ENCODE measurements at regions not wholly inside any gene's neighbourhood (a gene's known extent, or its start where the extent isn't known, plus 50 kb on each side); places are given as distances from the start of the nearest gene placed in this dataset.
"Not testable (repeated sequence)": the region's sequence is repeated elsewhere in the genome, so short reads cannot be mapped to it uniquely, and the experiment has no call there.

DNA sequence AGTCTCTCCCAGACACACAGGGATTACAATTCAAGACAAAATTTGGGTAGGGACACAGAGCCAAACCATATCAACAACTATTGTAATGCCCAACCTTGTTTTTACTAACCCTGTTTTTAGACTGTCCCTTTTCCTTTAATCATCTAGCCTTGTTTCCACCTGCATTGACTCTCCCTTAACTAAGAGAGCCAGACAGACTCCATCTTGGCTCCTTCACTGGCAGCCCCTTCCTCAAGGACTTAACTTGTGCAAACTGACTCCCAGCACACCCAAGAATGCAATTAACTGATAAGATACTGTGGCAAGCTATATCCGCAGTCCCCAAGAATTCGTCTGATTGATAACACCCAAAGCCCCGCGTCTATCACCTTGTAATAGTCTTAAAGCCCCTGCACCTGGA lies 151.8 kb upstream of the DGKB start:
- TF ChIP-seq, protein P1, sequence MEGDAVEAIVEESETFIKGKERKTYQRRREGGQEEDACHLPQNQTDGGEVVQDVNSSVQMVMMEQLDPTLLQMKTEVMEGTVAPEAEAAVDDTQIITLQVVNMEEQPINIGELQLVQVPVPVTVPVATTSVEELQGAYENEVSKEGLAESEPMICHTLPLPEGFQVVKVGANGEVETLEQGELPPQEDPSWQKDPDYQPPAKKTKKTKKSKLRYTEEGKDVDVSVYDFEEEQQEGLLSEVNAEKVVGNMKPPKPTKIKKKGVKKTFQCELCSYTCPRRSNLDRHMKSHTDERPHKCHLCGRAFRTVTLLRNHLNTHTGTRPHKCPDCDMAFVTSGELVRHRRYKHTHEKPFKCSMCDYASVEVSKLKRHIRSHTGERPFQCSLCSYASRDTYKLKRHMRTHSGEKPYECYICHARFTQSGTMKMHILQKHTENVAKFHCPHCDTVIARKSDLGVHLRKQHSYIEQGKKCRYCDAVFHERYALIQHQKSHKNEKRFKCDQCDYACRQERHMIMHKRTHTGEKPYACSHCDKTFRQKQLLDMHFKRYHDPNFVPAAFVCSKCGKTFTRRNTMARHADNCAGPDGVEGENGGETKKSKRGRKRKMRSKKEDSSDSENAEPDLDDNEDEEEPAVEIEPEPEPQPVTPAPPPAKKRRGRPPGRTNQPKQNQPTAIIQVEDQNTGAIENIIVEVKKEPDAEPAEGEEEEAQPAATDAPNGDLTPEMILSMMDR (IDR thresholded peaks at IDR 0.05), result not testable (repeated sequence)
- not testable (repeated sequence) for TF ChIP-seq POLR2A (IDR thresholded peaks at IDR 0.05)

All from vagina (tissue), 2 donors.